ENCODE measurements at regions not wholly inside any gene's neighbourhood (a gene's known extent, or its start where the extent isn't known, plus 50 kb on each side); places are given as distances from the start of the nearest gene placed in this dataset.

GRCh38 chr14:49427117-49427516, 159.1 kb downstream of the RPS29 start:
- TF ChIP-seq EZH2phosphoT487 (IDR thresholded peaks at IDR 0.05; ENCODE audit: borderline replicate concordance, low read length) (no peak), EZH2 (IDR thresholded peaks at IDR 0.05; ENCODE audit: low read length, unreplicated experiment) (no peak)
- TF ChIP-seq, protein P1, sequence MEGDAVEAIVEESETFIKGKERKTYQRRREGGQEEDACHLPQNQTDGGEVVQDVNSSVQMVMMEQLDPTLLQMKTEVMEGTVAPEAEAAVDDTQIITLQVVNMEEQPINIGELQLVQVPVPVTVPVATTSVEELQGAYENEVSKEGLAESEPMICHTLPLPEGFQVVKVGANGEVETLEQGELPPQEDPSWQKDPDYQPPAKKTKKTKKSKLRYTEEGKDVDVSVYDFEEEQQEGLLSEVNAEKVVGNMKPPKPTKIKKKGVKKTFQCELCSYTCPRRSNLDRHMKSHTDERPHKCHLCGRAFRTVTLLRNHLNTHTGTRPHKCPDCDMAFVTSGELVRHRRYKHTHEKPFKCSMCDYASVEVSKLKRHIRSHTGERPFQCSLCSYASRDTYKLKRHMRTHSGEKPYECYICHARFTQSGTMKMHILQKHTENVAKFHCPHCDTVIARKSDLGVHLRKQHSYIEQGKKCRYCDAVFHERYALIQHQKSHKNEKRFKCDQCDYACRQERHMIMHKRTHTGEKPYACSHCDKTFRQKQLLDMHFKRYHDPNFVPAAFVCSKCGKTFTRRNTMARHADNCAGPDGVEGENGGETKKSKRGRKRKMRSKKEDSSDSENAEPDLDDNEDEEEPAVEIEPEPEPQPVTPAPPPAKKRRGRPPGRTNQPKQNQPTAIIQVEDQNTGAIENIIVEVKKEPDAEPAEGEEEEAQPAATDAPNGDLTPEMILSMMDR (conservative IDR thresholded peaks at IDR 0.05; ENCODE audit: low read depth, low read length): no peak
